ENCODE measurements at regions not wholly inside any gene's neighbourhood (a gene's known extent, or its start where the extent isn't known, plus 50 kb on each side); places are given as distances from the start of the nearest gene placed in this dataset.

- TF ChIP-seq CTCF (optimal IDR thresholded peaks at IDR 0.05 in 1 of 3, IDR thresholded peaks at IDR 0.05 in 1 of 3, conservative IDR thresholded peaks at IDR 0.05 in 1 of 3; ENCODE audit: extremely low read depth in 1 of 3, insufficient read depth in 2 of 3, low read length in 3 of 3), result no peak
- TF ChIP-seq EZH2 (IDR thresholded peaks at IDR 0.05; ENCODE audit: low read length), result no peak
Measured at GRCh38 chr12:28876196-28876798, 272.8 kb upstream of the FAR2 start.

All from keratinocyte (primary cell).